Osteoblast (primary cell): ENCODE measurements at regions not wholly inside any gene's neighbourhood (a gene's known extent, or its start where the extent isn't known, plus 50 kb on each side); places are given as distances from the start of the nearest gene placed in this dataset.
A peak's percentile ranks its signal among the peaks of the same experiment; 100 is the strongest.

Experiments used
- DNase-seq: peaks from one replicate; pipeline ENCODE4 v3.0.0; 2011; ENCODE audit warnings: low spot score, mixed read lengths; ENCODE audit not compliant: insufficient read length; ENCODE audit errors: missing footprints
- H2AFZ ChIP-seq: 2 replicates; pipeline ENCODE4 v1.6.0; 2011; ENCODE audit warnings: mild to moderate bottlenecking, low read length
- H3K27ac ChIP-seq: 2 replicates; pipeline ENCODE4 v1.5.1; 2011; ENCODE audit warnings: mild to moderate bottlenecking, low read depth, low read length, moderate library complexity
- H3K27me3 ChIP-seq: 2 replicates; pipeline ENCODE4 v1.6.0; 2012; ENCODE audit warnings: mild to moderate bottlenecking, control low read depth, inconsistent platforms, low read length, moderate library complexity; ENCODE audit not compliant: insufficient read depth
- H3K36me3 ChIP-seq: 2 replicates; pipeline ENCODE4 v1.5.1; 2011; ENCODE audit warnings: mild to moderate bottlenecking, low read length, control low read depth, moderate library complexity; ENCODE audit not compliant: insufficient read depth
- H3K4me1 ChIP-seq: 2 replicates; pipeline ENCODE4 v1.5.1; 2011; ENCODE audit warnings: mild to moderate bottlenecking, low read length, control low read depth, moderate library complexity; ENCODE audit not compliant: insufficient read depth
- H3K4me2 ChIP-seq: 2 replicates; pipeline ENCODE4 v1.6.0; 2011; ENCODE audit warnings: mild to moderate bottlenecking, low read length; ENCODE audit not compliant: insufficient read depth
- H3K4me3 ChIP-seq: fragments of 200-600 bp; sonication (generic); 3 replicates; pipeline ENCODE4 v1.5.1; 2012; ENCODE audit warnings: mild to moderate bottlenecking, low read length, inconsistent platforms; ENCODE audit not compliant: insufficient read depth
- H3K79me2 ChIP-seq: 2 replicates; pipeline ENCODE4 v1.6.0; 2012; ENCODE audit warnings: mild to moderate bottlenecking, low read length, control low read depth, inconsistent platforms; ENCODE audit not compliant: insufficient read depth
- H3K9me3 ChIP-seq: 2 replicates; pipeline ENCODE4 v1.5.1; 2011; ENCODE audit warnings: low read depth, low read length, control low read depth
- H4K20me1 ChIP-seq: 2 replicates; pipeline ENCODE4 v1.6.0; 2012; ENCODE audit warnings: mild to moderate bottlenecking, low read length, control low read depth; ENCODE audit not compliant: insufficient read depth
- CTCF ChIP-seq: IDR thresholded peaks from 2 replicates; pipeline ENCODE4 v1.5.1; 2011; ENCODE audit warnings: mild to moderate bottlenecking, low read depth, low read length, moderate library complexity; ENCODE audit errors: extremely low read depth

- Histone ChIP-seq H3K9me3 (no peaks in the 10 kb centered on the region), H3K36me3 (no peaks in the 10 kb centered on the region), H3K4me3 (no peak overlapping the region), H2AFZ (no peak overlapping the region), H3K27me3 (no peaks in the 10 kb centered on the region), H3K4me1 (peaks cover 5% of the 10 kb centered on the region), H3K27ac (no peak overlapping the region), H3K4me2 (no peak overlapping the region), H3K79me2 (no peaks in the 10 kb centered on the region), H4K20me1 (no peaks in the 10 kb centered on the region)
- DNase-seq: no peak
- TF ChIP-seq CTCF: no peak
These were observed 392.6 kb downstream of the RFPL4B start for GRCh38 chr6:112739766-112740165.

GRCh38 chr6:112743323-112743722, 396.2 kb downstream of the RFPL4B start:
- Histone ChIP-seq H3K4me1 (peaks cover 17% of the 10 kb centered on the region), H3K27ac (no peak overlapping the region), H3K36me3 (no peaks in the 10 kb centered on the region), H3K9me3 (no peaks in the 10 kb centered on the region), H3K79me2 (no peaks in the 10 kb centered on the region), H2AFZ (peak overlapping the region; percentile 36), H3K4me3 (no peak overlapping the region), H3K4me2 (no peak overlapping the region), H3K27me3 (no peaks in the 10 kb centered on the region), H4K20me1 (no peaks in the 10 kb centered on the region)
- DNase-seq: no peak
- TF ChIP-seq CTCF: no peak

- H3K9me3 ChIP-seq: no peaks in the 10 kb centered on the region
- H3K27ac ChIP-seq: peak overlapping the region; percentile 35
- H3K4me3 ChIP-seq: no peak overlapping the region
- H2AFZ ChIP-seq: peak overlapping the region; percentile 64
- no peaks in the 10 kb centered on the region for H3K79me2 ChIP-seq
- no peak for TF ChIP-seq CTCF
- H4K20me1 ChIP-seq: no peaks in the 10 kb centered on the region
- DNase-seq: no peak
- no peaks in the 10 kb centered on the region for H3K27me3 ChIP-seq
- H3K36me3 ChIP-seq: no peaks in the 10 kb centered on the region
- H3K4me1 ChIP-seq: peaks cover 17% of the 10 kb centered on the region
- H3K4me2 ChIP-seq: peak overlapping the region; percentile 48
These were observed 397.7 kb downstream of the RFPL4B start for GRCh38 chr6:112744827-112745226.

- TF ChIP-seq CTCF: no peak
- Histone ChIP-seq H3K36me3 (no peaks in the 10 kb centered on the region), H3K4me1 (peaks cover 17% of the 10 kb centered on the region), H4K20me1 (no peaks in the 10 kb centered on the region), H3K4me3 (no peak overlapping the region), H3K9me3 (no peaks in the 10 kb centered on the region), H3K79me2 (no peaks in the 10 kb centered on the region), H3K27ac (peak overlapping the region; percentile 35), H2AFZ (peak overlapping the region; percentile 77), H3K4me2 (no peak overlapping the region), H3K27me3 (no peaks in the 10 kb centered on the region)
- no peak for DNase-seq
These were observed 398.6 kb downstream of the RFPL4B start for GRCh38 chr6:112745765-112746164.
